ENCODE measurements at regions not wholly inside any gene's neighbourhood (a gene's known extent, or its start where the extent isn't known, plus 50 kb on each side); places are given as distances from the start of the nearest gene placed in this dataset.

GRCh38 chr20:23198815-23199214 lies 112.7 kb upstream of the CD93 start:
- TF ChIP-seq CTCF (IDR thresholded peaks at IDR 0.05), result no peak
- no peak for TF ChIP-seq POLR2A (IDR thresholded peaks at IDR 0.05)

Data from testis (tissue), 2 donors.